SK-N-SH treated with all-trans-retinoic acid at 6 μM for 48 hours (cell line): ENCODE measurements at regions not wholly inside any gene's neighbourhood (a gene's known extent, or its start where the extent isn't known, plus 50 kb on each side); places are given as distances from the start of the nearest gene placed in this dataset.

ENCODE experiments used
- ARNTL ChIP-seq: fragments of 450-650 bp; formaldehyde crosslinking; IDR thresholded peaks from 2 replicates; pipeline ENCODE4 v1.5.0; 2020; ENCODE audit warnings: low read depth, mild to moderate bottlenecking, moderate library complexity, borderline replicate concordance
- CREB5 ChIP-seq: fragments of 250-450 bp; sonication (Bioruptor Pico); IDR thresholded peaks from 2 replicates; pipeline ENCODE4 v1.5.1; 2020; ENCODE audit warnings: low read depth, mild to moderate bottlenecking, moderate library complexity
- CSDC2 ChIP-seq: fragments of 250-450 bp; sonication (Bioruptor Pico); IDR thresholded peaks from 2 replicates; pipeline ENCODE4 v1.5.0; 2020; ENCODE audit warnings: mild to moderate bottlenecking, moderate library complexity
- CSRNP3 ChIP-seq: fragments of 250-450 bp; sonication (Bioruptor Pico); IDR thresholded peaks from 2 replicates; pipeline ENCODE4 v1.5.1; 2021; ENCODE audit warnings: mild to moderate bottlenecking, moderate library complexity
- ESRRG ChIP-seq: fragments of 250-450 bp; sonication (Bioruptor Pico); IDR thresholded peaks from 2 replicates; pipeline ENCODE4 v1.6.1; 2021; ENCODE audit warnings: mild to moderate bottlenecking
- ISL1 ChIP-seq: fragments of 250-450 bp; sonication (Bioruptor Pico); IDR thresholded peaks from 2 replicates; pipeline ENCODE4 v2.1.2; 2022; ENCODE audit warnings: mild to moderate bottlenecking, moderate library complexity
- PATZ1 ChIP-seq: fragments of 250-450 bp; sonication (Bioruptor Pico); IDR thresholded peaks from 2 replicates; pipeline ENCODE4 v1.8.0; 2020; ENCODE audit warnings: mild to moderate bottlenecking, moderate library complexity, borderline replicate concordance
- POU6F1 ChIP-seq: fragments of 250-450 bp; sonication (Bioruptor Pico); IDR thresholded peaks from 2 replicates; pipeline ENCODE4 v1.8.0; 2021; ENCODE audit warnings: low read depth, mild to moderate bottlenecking, moderate library complexity, borderline replicate concordance
- RARB ChIP-seq: fragments of 250-450 bp; sonication (Bioruptor Pico); IDR thresholded peaks from 2 replicates; pipeline ENCODE4 v1.8.0; 2021; ENCODE audit warnings: mild to moderate bottlenecking, moderate library complexity
- ZFP3 ChIP-seq: fragments of 250-450 bp; sonication (Bioruptor Pico); IDR thresholded peaks from 2 replicates; pipeline ENCODE4 v1.5.0; 2020; ENCODE audit warnings: mild to moderate bottlenecking, moderate library complexity
- ZFP30 ChIP-seq: fragments of 450-650 bp; formaldehyde crosslinking; IDR thresholded peaks from 2 replicates; pipeline ENCODE4 v1.5.0; 2022; ENCODE audit warnings: mild to moderate bottlenecking, moderate library complexity
- ZNF8 ChIP-seq: fragments of 450-650 bp; formaldehyde crosslinking; IDR thresholded peaks from 2 replicates; pipeline ENCODE4 v1.5.0; 2020; ENCODE audit warnings: mild to moderate bottlenecking, moderate library complexity

GRCh38 chr9:115930472-115930871 lies 223.1 kb upstream of the PAPPA start:
- TF ChIP-seq ZFP3 (CRISPR knock-in tag) (no peak), PATZ1 (CRISPR knock-in tag) (no peak), ZFP30 (no peak), RARB (CRISPR knock-in tag) (no peak), CREB5 (CRISPR knock-in tag) (peak; percentile 69; the same call in 1 of the 2 replicates), CSDC2 (CRISPR knock-in tag) (no peak), ZNF8 (no peak), ARNTL (CRISPR knock-in tag) (no peak), ESRRG (no peak), ISL1 (CRISPR knock-in tag) (peak; percentile 80), CSRNP3 (no peak), POU6F1 (CRISPR knock-in tag) (no peak)
